PC-9 (cell line): ENCODE measurements at regions not wholly inside any gene's neighbourhood (a gene's known extent, or its start where the extent isn't known, plus 50 kb on each side); places are given as distances from the start of the nearest gene placed in this dataset.

Source experiments
- EZH2 ChIP-seq: fragments of 200-600 bp; sonication (generic); IDR thresholded peaks from 2 replicates; pipeline ENCODE4 v1.8.0; 2017; ENCODE audit warnings: antibody characterized with exemption, low read depth
- TF ChIP-seq, protein P1 (sequence below): fragments of 200-600 bp; sonication (generic); conservative IDR thresholded peaks from 2 replicates; pipeline ENCODE4 v1.6.1; 2017; ENCODE audit warnings: mixed run types, antibody characterized with exemption, mild to moderate bottlenecking, moderate library complexity

DNA sequence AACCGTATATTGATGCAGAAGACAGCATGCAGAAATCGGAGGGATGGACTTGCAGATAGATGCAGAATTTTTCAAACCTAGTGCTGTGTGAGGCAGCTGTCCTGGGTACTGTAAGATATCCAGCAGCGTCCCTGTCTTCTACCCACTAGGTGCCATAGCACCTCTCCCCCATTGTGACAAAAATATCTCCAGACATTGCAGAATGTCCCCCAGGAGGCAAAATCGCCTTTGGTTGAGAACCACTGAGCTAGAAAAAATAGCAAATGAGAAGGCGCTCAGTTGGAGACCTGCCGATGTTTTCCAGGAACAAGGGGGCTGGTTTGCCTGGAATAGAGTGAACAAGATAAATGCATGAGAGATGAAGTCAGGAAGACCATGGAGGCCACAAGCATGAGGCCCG is 67.9 kb upstream of the TMEM132D start:
- TF ChIP-seq, protein P1, sequence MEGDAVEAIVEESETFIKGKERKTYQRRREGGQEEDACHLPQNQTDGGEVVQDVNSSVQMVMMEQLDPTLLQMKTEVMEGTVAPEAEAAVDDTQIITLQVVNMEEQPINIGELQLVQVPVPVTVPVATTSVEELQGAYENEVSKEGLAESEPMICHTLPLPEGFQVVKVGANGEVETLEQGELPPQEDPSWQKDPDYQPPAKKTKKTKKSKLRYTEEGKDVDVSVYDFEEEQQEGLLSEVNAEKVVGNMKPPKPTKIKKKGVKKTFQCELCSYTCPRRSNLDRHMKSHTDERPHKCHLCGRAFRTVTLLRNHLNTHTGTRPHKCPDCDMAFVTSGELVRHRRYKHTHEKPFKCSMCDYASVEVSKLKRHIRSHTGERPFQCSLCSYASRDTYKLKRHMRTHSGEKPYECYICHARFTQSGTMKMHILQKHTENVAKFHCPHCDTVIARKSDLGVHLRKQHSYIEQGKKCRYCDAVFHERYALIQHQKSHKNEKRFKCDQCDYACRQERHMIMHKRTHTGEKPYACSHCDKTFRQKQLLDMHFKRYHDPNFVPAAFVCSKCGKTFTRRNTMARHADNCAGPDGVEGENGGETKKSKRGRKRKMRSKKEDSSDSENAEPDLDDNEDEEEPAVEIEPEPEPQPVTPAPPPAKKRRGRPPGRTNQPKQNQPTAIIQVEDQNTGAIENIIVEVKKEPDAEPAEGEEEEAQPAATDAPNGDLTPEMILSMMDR: no peak
- TF ChIP-seq EZH2: no peak
